Neural cell (in vitro differentiated cells): ENCODE measurements at regions not wholly inside any gene's neighbourhood (a gene's known extent, or its start where the extent isn't known, plus 50 kb on each side); places are given as distances from the start of the nearest gene placed in this dataset.

Experiments used
- H2AFZ ChIP-seq: fragments of 200-600, 300-800 bp; sonication (generic), shearing (Covaris generic); 2 replicates; pipeline ENCODE4 v1.6.0; 2014; ENCODE audit warnings: low read depth, mild to moderate bottlenecking, antibody characterized with exemption, low read length, moderate library complexity
- H3F3A ChIP-seq: fragments of 200-600 bp; shearing (Covaris generic); 2 replicates; pipeline ENCODE4 v1.6.1; 2016; ENCODE audit warnings: mild to moderate bottlenecking, moderate library complexity, mixed read lengths, antibody characterized with exemption, low read length; ENCODE audit not compliant: insufficient read depth, poor library complexity, severe bottlenecking
- H3K27ac ChIP-seq: fragments of 200-600, 300-800 bp; sonication (generic), shearing (Covaris generic); 2 replicates; pipeline ENCODE4 v1.5.1; 2014; ENCODE audit warnings: mild to moderate bottlenecking, low read length, moderate library complexity
- H3K27me3 ChIP-seq: fragments of 300-800, 200-600 bp; sonication (generic), shearing (Covaris generic); 2 replicates; pipeline ENCODE4 v1.6.0; 2014; ENCODE audit warnings: mild to moderate bottlenecking, low read depth, low read length, moderate library complexity; ENCODE audit not compliant: insufficient read depth
- H3K36me3 ChIP-seq: fragments of 300-800, 200-600 bp; sonication (generic), shearing (Covaris generic); 2 replicates; pipeline ENCODE4 v1.5.1; 2014; ENCODE audit warnings: mild to moderate bottlenecking, antibody characterized with exemption, low read length, moderate library complexity; ENCODE audit not compliant: insufficient read depth
- H3K4me2 ChIP-seq: fragments of 300-800, 200-600 bp; sonication (generic), shearing (Covaris generic); 2 replicates; pipeline ENCODE4 v1.6.0; 2014; ENCODE audit warnings: mild to moderate bottlenecking, low read length
- H3K4me3 ChIP-seq: fragments of 300-800, 200-600 bp; sonication (generic), shearing (Covaris generic); 2 replicates; pipeline ENCODE4 v1.5.1; 2014; ENCODE audit warnings: mild to moderate bottlenecking, low read length, moderate library complexity
- H3K79me2 ChIP-seq: fragments of 200-600 bp; shearing (Covaris generic); replicated peaks from 2 replicates; pipeline ENCODE4 v1.6.0; 2014; ENCODE audit warnings: mild to moderate bottlenecking, low read length, moderate library complexity; ENCODE audit not compliant: insufficient read depth
- H3K9ac ChIP-seq: fragments of 300-800, 200-600 bp; sonication (generic), shearing (Covaris generic); 2 replicates; pipeline ENCODE4 v1.6.1; 2016; ENCODE audit warnings: mild to moderate bottlenecking, low read length, mixed read lengths
- H3K9me2 ChIP-seq: fragments of 200-600 bp; shearing (Covaris generic); 2 replicates; pipeline ENCODE4 v1.6.1; 2016; ENCODE audit warnings: mild to moderate bottlenecking, low read length, mixed read lengths; ENCODE audit not compliant: insufficient read depth
- H3K9me3 ChIP-seq: fragments of 200-600, 300-800 bp; sonication (generic), shearing (Covaris generic); 2 replicates; pipeline ENCODE4 v1.6.1; 2016; ENCODE audit warnings: mild to moderate bottlenecking, mixed run types, low read length, moderate library complexity, mixed read lengths
- H4K20me1 ChIP-seq: fragments of 200-600 bp; shearing (Covaris generic); 2 replicates; pipeline ENCODE4 v1.6.1; 2016; ENCODE audit warnings: mild to moderate bottlenecking, mixed run types; ENCODE audit not compliant: insufficient read depth
- CTCF ChIP-seq: fragments of 450-650 bp; IDR thresholded peaks from 2 replicates; pipeline ENCODE4 v1.5.1; 2014; ENCODE audit warnings: antibody characterized with exemption, mild to moderate bottlenecking, moderate library complexity; ENCODE audit not compliant: poor library complexity, severe bottlenecking
- EP300 ChIP-seq: fragments of 450-650 bp; conservative IDR thresholded peaks from 2 replicates; pipeline ENCODE4 v1.6.1; 2014; ENCODE audit warnings: antibody characterized with exemption, mild to moderate bottlenecking, moderate library complexity; ENCODE audit not compliant: poor library complexity, severe bottlenecking
- EZH2 ChIP-seq: fragments of 200-600, 300-800 bp; shearing (Covaris generic), sonication (generic); IDR thresholded peaks from 2 replicates; pipeline ENCODE4 v1.6.1; 2014; ENCODE audit warnings: antibody characterized with exemption, low read length, borderline replicate concordance, mild to moderate bottlenecking; ENCODE audit not compliant: insufficient read depth, poor library complexity, severe bottlenecking
- MXI1 ChIP-seq: fragments of 450-650 bp; conservative IDR thresholded peaks from 2 replicates; pipeline ENCODE4 v1.6.1; 2014; ENCODE audit warnings: antibody characterized with exemption, mild to moderate bottlenecking; ENCODE audit not compliant: poor library complexity, severe bottlenecking
- POLR2AphosphoS5 ChIP-seq: IDR thresholded peaks from 2 replicates; pipeline ENCODE4 v1.6.1; 2012
- RAD21 ChIP-seq: fragments of 450-650 bp; conservative IDR thresholded peaks from 2 replicates; pipeline ENCODE4 v1.6.1; 2014; ENCODE audit warnings: antibody characterized with exemption, mild to moderate bottlenecking, moderate library complexity
- REST ChIP-seq: IDR thresholded peaks from 2 replicates; pipeline ENCODE4 v1.6.1; 2012; ENCODE audit warnings: borderline replicate concordance
- SMC3 ChIP-seq: fragments of 450-650 bp; conservative IDR thresholded peaks from 2 replicates; pipeline ENCODE4 v1.6.1; 2014; ENCODE audit warnings: antibody characterized with exemption, mild to moderate bottlenecking, moderate library complexity; ENCODE audit not compliant: poor library complexity
- TAF1 ChIP-seq: IDR thresholded peaks from 2 replicates; pipeline ENCODE4 v1.6.1; 2012; ENCODE audit warnings: low read depth

GRCh38 chr13:76086729-76087128 is 450.6 kb downstream of the LMO7 start:
- H3K79me2 ChIP-seq: no peaks in the 10 kb centered on the region
- H4K20me1 ChIP-seq: no peaks in the 10 kb centered on the region
- no peaks in the 10 kb centered on the region for H3K9me2 ChIP-seq
- H3F3A ChIP-seq: no peaks in the 10 kb centered on the region
- H3K9me3 ChIP-seq: peaks cover 3% of the 10 kb centered on the region
- H3K36me3 ChIP-seq: no peaks in the 10 kb centered on the region
- H3K27me3 ChIP-seq: no peaks in the 10 kb centered on the region
- H3K4me2 ChIP-seq: no peak overlapping the region
- no peak overlapping the region for H2AFZ ChIP-seq
- TF ChIP-seq SMC3 (no peak), EZH2 (no peak), CTCF (no peak), REST (no peak), EP300 (no peak), MXI1 (no peak)
- no peak overlapping the region for H3K27ac ChIP-seq
- H3K4me3 ChIP-seq: no peak overlapping the region
- no peak overlapping the region for H3K9ac ChIP-seq

- no peak overlapping the region for H3K9ac ChIP-seq
- no peaks in the 10 kb centered on the region for H4K20me1 ChIP-seq
- no peaks in the 10 kb centered on the region for H3K36me3 ChIP-seq
- TF ChIP-seq RAD21 (no peak), POLR2AphosphoS5 (no peak), CTCF (no peak), EP300 (no peak), MXI1 (no peak), TAF1 (no peak), EZH2 (no peak), SMC3 (no peak), REST (no peak)
- no peaks in the 10 kb centered on the region for H3F3A ChIP-seq
- no peaks in the 10 kb centered on the region for H3K9me3 ChIP-seq
- H3K27me3 ChIP-seq: no peaks in the 10 kb centered on the region
- H3K79me2 ChIP-seq: no peaks in the 10 kb centered on the region
- no peak overlapping the region for H3K4me2 ChIP-seq
- H3K9me2 ChIP-seq: no peaks in the 10 kb centered on the region
- H3K4me3 ChIP-seq: no peak overlapping the region
- no peak overlapping the region for H3K27ac ChIP-seq
- H2AFZ ChIP-seq: no peak overlapping the region
Observed at GRCh38 chr13:76067850-76068249, 431.7 kb downstream of the LMO7 start.
